DMS153 treated with DMSO at 0.1 percent for 48 hours (cell line): ENCODE measurements at regions not wholly inside any gene's neighbourhood (a gene's known extent, or its start where the extent isn't known, plus 50 kb on each side); places are given as distances from the start of the nearest gene placed in this dataset.
A peak's percentile ranks its signal among the peaks of the same experiment; 100 is the strongest.

Experiments
- DNase-seq: peaks from one replicate; lab custom pipeline; 2025; ENCODE audit not compliant: unreplicated experiment; lab: John Stamatoyannopoulos, UW

DNA sequence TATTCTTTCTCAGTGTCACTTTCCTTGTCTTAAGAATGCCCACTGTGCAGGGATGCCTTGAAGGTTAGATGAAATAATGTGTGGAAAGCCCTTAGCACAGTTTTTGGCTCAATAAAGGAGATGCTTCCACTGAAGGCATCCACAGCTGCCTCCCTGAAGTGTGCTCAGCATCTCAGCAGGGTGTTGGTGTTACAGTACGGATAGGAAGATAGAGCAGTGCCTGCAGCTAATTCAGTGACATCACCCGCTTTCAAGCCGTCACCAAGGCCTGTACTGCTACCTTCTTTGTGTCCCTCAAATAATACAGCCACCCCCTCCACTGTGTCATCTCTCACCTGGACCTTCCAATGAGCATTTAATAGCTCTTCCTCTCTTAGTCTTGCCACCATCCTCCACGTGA is 59.0 kb downstream of the NDUFS5 start:
- DNase-seq = no peak

DNA sequence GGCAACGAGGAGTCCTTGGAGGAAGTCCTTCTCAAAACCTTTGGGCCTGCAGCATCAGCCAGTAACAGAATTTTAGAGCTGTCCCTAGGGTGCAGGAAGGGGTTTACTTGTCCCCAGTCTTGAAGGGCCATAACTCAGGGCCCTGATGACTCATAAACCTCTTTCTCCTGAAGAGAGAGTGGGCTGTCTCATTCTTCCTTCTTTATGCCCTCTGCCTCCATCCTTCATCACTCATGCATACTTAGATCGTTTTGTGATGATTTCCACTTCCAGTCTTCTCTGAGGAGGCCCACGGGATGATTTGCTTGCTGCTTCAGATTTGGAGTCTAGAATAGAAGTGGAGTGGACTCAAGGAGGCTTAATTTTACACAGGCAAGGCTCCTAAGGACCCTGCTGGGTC is 60.2 kb downstream of the NDUFS5 start:
- no peak for DNase-seq

DNA sequence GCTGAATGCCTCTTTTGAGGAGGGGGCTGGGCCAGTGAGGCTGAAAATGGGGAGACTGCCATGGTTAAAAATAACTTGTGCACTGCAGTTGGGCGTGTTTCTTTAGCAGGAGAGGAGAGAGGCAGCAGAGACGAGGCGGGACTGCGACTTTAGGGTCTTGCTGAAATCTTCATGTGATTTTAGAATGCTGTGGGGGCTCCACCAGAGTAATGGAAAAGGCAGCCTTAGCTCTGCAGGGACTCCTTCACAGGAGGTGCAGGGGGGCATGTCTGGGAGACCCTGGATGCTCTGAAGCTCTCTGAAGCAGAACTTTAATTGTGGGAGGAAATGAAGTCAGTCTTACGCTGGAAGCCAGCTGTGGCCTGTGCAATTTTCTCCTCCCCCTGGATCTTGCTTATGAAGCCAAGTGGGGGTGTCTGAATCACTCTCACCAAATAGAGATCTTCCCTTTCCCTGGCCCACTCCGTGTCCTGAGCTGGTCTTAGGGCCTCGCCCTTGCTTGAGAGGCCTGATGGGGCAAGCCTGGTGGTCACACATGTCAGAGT is 60.8 kb downstream of the NDUFS5 start:
- DNase-seq = no peak

DNA sequence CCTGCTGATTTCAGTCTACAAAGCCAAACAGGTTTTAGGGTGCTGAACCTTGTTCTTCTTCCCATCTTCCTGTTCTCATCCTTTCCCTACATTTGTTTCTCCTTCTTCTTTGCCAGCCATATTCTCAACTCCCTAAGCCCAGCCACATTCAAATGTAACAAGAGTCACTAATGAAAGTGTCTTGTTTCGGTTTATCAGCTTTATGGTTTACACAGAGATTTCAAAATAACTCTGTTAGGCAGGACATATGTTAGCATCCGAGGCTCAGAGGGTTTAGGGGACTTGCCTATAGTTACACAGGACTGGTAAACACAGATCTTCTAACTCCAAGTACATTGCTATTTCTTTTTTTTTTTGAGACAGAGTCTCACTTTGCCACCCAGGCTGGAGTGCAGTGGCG is 61.3 kb downstream of the NDUFS5 start:
- DNase-seq = no peak

GRCh38 chr1:39088658-39089057 is 62.5 kb downstream of the NDUFS5 start:
- no peak for DNase-seq

- no peak for DNase-seq
Measured at GRCh38 chr1:39089931-39090521, 63.9 kb downstream of the NDUFS5 start.

- no peak for DNase-seq
Measured at GRCh38 chr1:39090757-39091380, 64.7 kb downstream of the NDUFS5 start.

DNA sequence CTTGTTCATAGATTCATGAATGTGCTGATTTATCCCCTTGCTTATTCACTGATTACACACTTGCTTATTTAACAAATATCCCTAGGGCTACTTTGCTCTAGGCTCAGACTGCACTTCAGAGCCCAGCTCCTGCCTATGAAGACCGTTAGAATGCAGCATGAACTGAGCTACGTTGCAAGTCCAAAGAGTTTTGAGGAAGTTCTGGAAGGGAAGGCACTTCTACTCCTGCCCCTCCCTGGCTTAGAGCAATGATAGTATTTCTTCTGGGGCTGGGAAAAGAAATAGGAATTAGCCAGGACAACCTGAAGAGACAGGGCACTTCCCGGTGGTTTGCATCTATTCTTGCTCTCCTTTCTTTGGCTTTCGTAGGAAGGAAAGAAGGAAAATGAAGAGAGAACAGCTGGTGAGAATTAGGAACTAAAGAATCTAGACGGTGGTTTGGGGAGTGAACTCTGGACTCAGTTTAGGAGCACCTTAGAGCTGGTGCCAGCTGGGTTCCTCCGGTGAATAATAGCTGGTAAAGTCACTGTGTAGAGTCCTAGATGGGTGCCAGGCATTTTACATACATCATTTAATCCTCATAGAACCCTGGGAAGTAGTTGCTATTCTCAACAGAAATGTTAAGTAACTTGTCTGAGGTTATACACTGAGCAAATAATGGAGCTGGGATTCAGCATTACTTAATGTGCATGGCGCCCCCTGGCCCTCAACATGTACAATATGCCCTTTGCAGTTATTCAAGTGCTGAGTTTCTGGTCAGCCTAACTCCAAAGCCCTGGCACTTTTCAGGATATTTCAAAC is 65.9 kb downstream of the NDUFS5 start:
- peak; percentile 90 for DNase-seq

DNA sequence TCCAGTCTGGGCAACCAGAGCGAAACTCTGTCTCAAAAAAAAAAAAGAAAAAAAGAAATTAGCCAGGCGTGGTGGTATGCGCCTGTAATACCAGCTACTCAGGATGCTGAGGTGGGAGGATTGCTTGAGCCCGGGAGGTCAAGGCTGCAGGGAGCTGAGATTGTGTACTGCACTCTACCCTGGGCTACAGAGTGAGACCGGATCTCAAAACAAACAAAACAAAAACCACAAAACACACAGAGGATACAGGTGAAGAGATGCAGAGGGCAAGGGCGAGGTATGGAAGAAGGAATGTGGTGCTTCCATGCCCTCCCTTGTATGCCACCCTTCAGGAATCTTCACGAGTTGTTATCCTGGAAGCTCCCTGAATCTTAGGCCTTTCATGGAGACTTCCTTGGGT is 68.5 kb downstream of the NDUFS5 start:
- DNase-seq = no peak

DNA sequence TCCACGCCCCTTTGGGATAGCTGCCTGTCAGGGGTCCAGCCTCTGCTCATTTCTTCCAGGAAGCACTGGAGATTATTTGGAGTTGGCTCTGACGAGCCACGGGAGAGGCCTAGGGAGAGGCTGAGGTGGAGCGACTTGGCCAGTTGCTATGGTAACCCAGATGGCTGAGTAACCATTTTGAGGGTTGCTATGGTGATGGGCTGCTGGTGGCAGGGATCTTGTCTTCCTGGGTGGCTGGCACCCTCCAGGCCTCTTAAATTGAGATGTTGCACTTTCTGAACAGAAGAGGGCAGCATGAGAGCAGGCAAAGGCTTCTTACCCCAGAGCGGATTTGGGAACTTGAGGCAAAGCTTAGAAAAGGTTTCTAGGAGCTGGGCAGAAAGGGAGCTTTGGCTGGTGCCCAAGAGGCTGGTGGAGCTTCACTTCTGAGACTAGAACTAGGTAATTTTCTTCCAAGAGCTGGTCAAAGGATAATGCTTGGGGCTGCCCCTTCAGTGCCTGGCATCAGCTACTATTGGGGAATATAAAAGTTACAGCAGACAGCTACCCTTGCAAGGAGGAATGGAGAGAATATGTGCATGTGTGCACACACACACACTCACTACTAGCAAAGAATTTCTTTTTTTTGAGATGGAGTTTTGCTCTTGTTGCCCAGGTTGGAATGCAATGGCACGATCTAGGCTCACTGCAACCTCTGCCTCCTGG is 72.5 kb downstream of the NDUFS5 start:
- DNase-seq = peak; percentile 97

DNA sequence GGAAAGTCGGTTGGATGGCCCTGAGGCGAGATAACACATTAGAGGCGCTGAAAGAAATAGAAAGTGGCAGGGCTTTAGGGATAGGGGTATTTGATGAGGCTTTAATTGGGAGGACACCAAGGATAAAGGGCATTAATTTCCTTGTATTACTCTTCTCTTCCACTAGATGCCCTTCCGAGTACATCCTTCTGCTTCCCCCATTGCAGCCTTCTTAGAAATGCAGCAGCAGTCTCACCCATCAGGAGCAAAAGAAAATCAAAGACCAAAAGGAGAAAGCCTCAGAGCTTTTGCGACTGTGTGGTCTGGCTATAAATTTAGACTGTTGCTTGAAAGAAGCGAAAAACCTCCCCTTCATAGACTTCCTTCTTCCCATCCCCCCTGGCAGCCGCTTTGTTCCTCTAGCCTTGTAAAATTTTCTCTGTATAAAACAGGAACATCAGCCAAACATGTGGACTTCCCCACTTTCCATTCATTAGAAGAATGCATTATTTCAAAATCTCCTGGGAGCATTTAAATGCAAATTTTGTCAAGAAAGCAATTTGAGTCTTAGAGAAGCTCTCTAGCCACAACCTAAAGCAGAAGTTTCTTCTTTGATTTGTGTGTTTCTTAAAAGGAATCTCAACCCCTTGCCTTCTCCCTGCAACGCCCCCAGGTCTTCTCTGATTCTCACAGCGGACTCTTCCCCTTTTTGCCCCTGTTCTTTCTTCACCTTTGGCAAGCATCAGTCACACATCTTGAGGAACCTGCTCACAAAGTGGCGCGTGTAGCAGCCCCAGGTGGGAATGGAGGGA is 76.6 kb downstream of the NDUFS5 start:
- DNase-seq = peak; percentile 98

- no peak for DNase-seq
Measured at GRCh38 chr1:39103328-39104157, 77.4 kb downstream of the NDUFS5 start.

DNA sequence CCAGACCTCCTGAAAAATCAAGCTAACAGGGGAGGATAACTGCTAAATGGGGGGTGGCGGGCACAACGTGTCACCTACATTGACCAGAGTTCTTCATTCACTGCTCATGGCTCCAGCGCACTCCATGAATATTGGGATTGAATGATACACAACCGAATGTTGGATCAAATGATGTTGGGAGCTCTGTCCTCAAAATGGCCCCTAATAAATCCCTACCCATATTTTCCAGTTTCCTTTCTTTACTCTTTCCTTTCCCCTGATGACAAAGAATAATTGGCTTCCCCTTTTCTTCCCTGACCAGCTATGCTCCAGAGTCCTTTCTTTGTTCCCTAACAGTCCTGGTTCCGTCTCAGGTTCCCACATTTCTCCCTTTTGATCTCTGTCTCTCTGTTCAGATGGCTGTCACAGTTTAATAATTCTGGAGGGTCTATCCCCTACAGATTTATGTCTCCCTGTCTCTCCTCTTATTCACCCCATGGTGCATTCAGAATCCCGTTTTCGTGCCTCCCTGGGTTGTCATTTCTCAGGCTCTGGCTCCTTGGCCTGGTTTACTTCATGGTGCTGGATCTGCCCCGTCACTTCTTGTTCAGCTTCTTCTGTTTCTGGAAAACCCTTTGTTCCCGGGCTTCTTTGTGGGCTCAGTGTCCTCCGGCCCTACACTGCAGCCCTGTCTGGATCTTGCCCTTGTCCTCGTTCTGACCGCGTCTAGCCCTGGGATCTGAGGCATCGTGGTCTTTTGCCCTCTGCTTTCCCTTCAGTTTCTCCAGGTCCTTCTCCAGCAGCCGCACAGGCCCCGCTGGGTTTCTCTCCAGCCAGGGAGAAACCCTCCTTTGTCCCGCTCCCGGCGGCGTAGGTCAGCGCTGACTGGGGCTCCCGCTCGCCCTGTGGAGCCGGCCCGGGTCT is 78.3 kb downstream of the NDUFS5 start:
- DNase-seq = peak; percentile 45

GRCh38 chr1:39105061-39105840 is 79.1 kb downstream of the NDUFS5 start:
- DNase-seq = peak; percentile 77

DNA sequence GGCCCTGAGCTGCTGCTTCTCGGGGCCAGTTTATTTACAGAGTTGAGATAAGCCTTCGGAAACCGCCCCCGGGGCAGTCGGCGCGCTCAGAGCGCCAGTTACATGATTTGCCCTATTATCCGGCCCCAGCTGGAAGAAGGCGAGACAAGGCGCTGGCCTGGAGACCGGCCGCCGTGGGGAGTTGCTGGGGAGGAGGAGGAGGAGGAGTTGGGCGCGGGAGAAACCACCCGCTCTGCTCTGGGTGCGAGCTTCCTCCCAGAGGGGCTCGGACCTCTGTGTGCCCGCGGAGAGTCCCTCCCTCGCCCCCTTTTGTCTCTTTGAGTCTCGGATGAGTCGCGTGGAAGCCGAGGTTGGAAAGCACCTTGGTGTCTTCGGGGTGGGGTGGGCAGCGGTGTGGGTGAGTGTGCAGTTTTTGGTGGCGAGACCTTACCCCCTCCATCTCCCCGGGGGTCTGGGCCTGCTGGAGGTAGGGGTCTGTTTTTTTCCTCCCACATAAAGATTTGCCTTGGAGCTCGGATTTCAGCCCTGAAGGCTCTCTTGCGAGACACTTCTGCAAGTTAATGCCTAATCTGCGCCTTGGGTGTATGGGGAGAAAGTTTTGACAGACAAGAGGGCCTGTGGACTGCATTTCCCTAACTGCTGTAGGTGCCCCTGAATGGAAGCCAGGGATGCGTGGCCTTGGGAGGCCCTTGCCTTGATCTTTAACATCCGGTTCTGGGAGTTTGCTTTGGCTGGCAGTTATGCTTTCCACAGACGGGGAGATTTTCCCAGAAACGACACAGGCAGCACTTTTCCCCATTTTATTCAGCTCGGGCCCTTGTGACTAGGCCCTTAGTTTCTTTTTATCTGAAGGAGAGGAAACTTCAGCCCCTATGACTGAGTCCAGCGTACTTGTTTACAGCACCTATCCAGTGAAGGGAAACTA is 80.0 kb downstream of the NDUFS5 start:
- DNase-seq = peak; percentile 58

- DNase-seq = no peak
Measured at GRCh38 chr1:39106801-39107327, 80.7 kb downstream of the NDUFS5 start.
